Activated T-cell treated with anti-CD3 and anti-CD28 coated beads, Interleukin-2, amount 50 U/mL, for 4 hours (primary cell): ENCODE measurements at regions not wholly inside any gene's neighbourhood (a gene's known extent, or its start where the extent isn't known, plus 50 kb on each side); places are given as distances from the start of the nearest gene placed in this dataset.
"Not testable (repeated sequence)": the region's sequence is repeated elsewhere in the genome, so short reads cannot be mapped to it uniquely, and the experiment has no call there.

ENCODE experiments used
- ATAC-seq, 2 donors: fragments of 200-7000 bp; cut with Tn5 transposase; one replicate each; pipeline ENCODE4 v1.10.0; 2021
- DNase-seq: peaks from one replicate; pipeline ENCODE4 v3.0.0-alpha.2; 2020
- H3K27me3 Mint-ChIP-seq: one replicate; pipeline ENCODE4 v1.8.0; 2021; ENCODE audit warnings: low read depth, mixed read lengths
- H3K36me3 Mint-ChIP-seq: one replicate; pipeline ENCODE4 v1.8.0; 2022; ENCODE audit warnings: mixed read lengths; ENCODE audit not compliant: insufficient read depth
- H3K4me1 Mint-ChIP-seq: one replicate; pipeline ENCODE4 v1.8.0; 2021; ENCODE audit warnings: low read depth, mixed read lengths
- H3K4me3 Mint-ChIP-seq: one replicate; pipeline ENCODE4 v1.8.0; 2021; ENCODE audit warnings: mild to moderate bottlenecking, moderate library complexity, mixed read lengths
- H3K9me3 Mint-ChIP-seq: one replicate; pipeline ENCODE4 v1.8.0; 2021; ENCODE audit warnings: mixed read lengths

DNA sequence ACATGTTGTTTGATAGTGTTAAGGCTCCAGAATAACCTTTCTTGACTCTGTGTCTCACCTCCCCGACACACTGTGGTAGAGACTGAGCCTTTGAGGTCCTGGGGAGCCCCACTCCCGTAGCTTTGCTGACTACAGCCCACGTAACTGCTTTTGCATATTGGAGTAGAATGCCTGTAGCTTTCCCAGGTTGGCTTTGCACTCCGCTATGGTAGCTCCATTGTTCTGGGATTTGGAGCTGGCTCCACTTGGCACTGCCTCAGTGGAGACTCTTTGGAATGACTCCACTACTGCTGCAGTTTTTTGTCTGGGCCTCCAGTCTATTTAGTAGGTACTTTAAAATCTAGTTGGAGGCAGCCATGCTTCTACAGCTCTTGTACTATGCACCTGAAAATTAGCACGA lies 56.2 kb upstream of the ANXA1 start:
- Mint-ChIP-seq H3K9me3 (no peaks in the 10 kb centered on the region), H3K4me3 (no peak overlapping the region), H3K36me3 (no peaks in the 10 kb centered on the region), H3K27me3 (no peaks in the 10 kb centered on the region), H3K4me1 (peaks cover 3% of the 10 kb centered on the region)
- ATAC-seq (no peak), DNase-seq (no peak)

DNA sequence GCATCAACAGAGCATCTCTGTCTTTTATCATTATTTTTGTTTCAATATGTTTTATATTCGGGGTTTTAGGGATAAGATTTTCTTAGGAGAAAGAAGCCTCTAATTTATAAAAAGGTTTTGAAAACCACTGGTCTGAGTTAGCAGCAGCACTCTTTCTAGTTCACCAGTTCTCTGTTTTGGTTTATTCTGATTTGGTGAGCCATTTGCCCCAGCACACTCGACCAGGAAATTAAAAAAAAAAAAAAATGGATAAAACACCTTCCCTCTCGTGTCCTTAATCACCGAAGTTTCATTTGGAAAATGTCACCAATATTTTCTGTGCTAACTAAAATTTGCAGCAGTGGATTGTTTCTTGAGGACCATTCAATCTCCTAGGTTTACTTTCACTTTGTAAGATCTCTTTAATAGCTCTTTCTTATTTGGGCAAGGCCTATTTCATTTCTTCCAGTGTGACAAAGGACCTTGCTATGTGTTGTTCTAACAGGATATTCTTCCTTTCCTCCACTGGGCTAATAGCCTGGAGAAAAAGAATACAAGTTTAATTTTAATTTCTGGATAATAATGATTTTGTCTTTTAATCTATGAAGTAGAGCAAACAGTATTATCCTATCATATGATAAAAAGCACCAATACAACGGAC lies 57.8 kb upstream of the ANXA1 start:
- Mint-ChIP-seq H3K4me3 (no peak overlapping the region), H3K9me3 (no peaks in the 10 kb centered on the region), H3K27me3 (no peaks in the 10 kb centered on the region), H3K36me3 (no peaks in the 10 kb centered on the region), H3K4me1 (peaks cover 3% of the 10 kb centered on the region)
- no peak for ATAC-seq
- DNase-seq, result no peak

DNA sequence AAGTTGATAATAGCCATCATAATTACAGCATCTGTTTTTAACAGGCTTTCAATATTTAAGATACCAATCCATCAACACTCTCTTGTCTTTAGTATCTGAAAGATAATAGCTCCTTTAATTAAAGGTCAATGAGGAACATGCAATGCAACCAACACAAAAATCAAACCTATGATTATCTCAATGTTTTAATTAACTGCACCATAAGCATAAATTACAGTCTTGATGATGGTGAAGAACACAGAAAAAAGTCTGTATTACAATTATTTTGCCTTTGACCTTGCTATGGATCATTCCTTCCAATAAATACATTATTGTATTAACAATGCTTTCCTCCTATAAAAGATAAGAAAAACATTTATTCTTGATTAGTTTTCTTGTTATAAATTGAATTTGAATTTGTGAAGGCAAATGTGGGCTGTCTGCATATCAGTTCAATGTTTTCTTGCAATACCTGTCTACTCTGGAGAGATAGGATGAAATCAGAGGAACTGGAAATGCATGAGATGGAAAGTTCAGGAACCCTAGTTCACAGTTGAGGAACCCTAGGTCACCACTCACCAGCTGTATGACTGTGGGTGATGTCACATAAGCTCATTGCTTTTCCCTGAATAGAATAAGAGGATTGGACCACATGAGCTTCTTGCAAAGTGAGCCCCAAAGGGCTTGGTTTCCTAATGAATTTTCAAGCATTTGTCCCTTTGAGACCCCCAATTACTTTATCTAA lies 58.5 kb upstream of the ANXA1 start:
- no peak for DNase-seq
- Mint-ChIP-seq H3K36me3 (no peaks in the 10 kb centered on the region), H3K9me3 (no peaks in the 10 kb centered on the region), H3K4me3 (no peak overlapping the region), H3K27me3 (no peaks in the 10 kb centered on the region), H3K4me1 (peaks cover 3% of the 10 kb centered on the region)
- no peak for ATAC-seq

- no peak overlapping the region for H3K4me3 Mint-ChIP-seq
- H3K4me1 Mint-ChIP-seq, result peaks cover 3% of the 10 kb centered on the region
- H3K9me3 Mint-ChIP-seq, result no peaks in the 10 kb centered on the region
- no peaks in the 10 kb centered on the region for H3K36me3 Mint-ChIP-seq
- H3K27me3 Mint-ChIP-seq, result no peaks in the 10 kb centered on the region
- ATAC-seq, result no peak
- no peak for DNase-seq
Observed at GRCh38 chr9:73091909-73092308, 59.8 kb upstream of the ANXA1 start.

- Mint-ChIP-seq H3K4me3 (no peak overlapping the region), H3K36me3 (no peaks in the 10 kb centered on the region), H3K9me3 (no peaks in the 10 kb centered on the region), H3K27me3 (no peaks in the 10 kb centered on the region), H3K4me1 (peaks cover 3% of the 10 kb centered on the region)
- ATAC-seq, result no peak
- no peak for DNase-seq
Observed at GRCh38 chr9:73090214-73090613, 61.5 kb upstream of the ANXA1 start.

- H3K9me3 Mint-ChIP-seq, result no peaks in the 10 kb centered on the region
- no peaks in the 10 kb centered on the region for H3K36me3 Mint-ChIP-seq
- DNase-seq (no peak), ATAC-seq (no peak)
- H3K27me3 Mint-ChIP-seq, result no peaks in the 10 kb centered on the region
- H3K4me3 Mint-ChIP-seq, result no peak overlapping the region
- H3K4me1 Mint-ChIP-seq, result peaks cover 3% of the 10 kb centered on the region
Observed at GRCh38 chr9:73089304-73089985, 62.2 kb upstream of the ANXA1 start.

DNA sequence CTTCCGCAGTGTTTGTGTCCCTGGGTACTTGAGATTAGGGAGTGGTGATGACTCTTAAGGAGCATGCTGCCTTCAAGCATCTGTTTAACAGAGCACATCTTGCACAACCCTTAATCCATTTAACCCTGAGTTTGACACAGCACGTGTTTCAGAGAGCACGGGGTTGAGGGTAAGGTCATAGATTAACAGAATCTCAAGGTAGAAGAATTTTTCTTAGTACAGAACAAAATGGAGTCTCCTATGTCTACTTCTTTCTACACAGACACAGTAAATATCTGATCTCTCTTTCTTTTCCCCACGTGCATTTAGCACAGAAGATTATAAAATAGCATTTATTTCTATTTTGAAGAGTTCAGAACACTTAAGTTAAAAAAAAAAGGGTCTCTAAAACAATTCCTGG lies 63.8 kb upstream of the ANXA1 start:
- ATAC-seq, DNase-seq, H3K36me3 Mint-ChIP-seq, H3K27me3 Mint-ChIP-seq, H3K9me3 Mint-ChIP-seq, H3K4me3 Mint-ChIP-seq, H3K4me1 Mint-ChIP-seq: not testable (repeated sequence)

GRCh38 chr9:73083519-73083918 lies 68.1 kb upstream of the ANXA1 start:
- no peaks in the 10 kb centered on the region for H3K9me3 Mint-ChIP-seq
- H3K27me3 Mint-ChIP-seq, result peaks cover 11% of the 10 kb centered on the region
- no peaks in the 10 kb centered on the region for H3K4me1 Mint-ChIP-seq
- H3K4me3 Mint-ChIP-seq, result no peak overlapping the region
- H3K36me3 Mint-ChIP-seq, result no peaks in the 10 kb centered on the region
- DNase-seq, result no peak
- ATAC-seq, result no peak

DNA sequence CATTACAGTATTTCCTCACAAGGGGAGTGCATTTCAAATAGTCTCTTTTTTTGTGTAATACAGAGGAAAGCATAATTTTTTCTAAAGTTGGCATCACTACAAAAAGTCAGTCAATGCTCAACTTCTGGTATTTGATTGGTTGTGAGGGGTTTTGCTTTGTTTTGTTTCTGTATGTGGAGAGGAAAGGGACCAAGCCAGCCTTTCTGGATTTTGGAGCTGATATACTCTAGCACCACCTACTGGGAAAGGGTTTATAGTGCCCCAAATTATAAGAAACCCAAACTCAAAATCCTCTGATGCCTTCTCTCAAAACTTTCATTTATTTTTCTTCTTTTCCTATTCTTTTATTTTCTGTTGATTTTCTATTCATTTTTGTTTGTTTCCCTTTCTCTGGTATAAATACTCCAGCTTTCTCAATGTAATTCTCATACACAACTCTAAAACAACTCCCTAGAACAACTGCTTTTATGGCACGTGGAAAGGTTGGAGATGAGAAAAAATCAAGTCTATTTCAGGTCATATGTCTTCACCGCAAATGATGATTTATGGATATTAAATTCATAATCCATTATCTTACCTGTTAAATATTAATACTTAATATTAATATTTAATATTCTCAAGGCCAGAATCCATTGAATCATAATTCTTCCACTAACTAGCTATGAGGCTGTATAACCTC lies 69.5 kb upstream of the ANXA1 start:
- H3K9me3 Mint-ChIP-seq, result no peaks in the 10 kb centered on the region
- DNase-seq, result no peak
- H3K4me3 Mint-ChIP-seq, result no peak overlapping the region
- H3K27me3 Mint-ChIP-seq, result peaks cover 11% of the 10 kb centered on the region
- no peaks in the 10 kb centered on the region for H3K36me3 Mint-ChIP-seq
- no peak for ATAC-seq
- H3K4me1 Mint-ChIP-seq, result no peaks in the 10 kb centered on the region

GRCh38 chr9:73080110-73080694 lies 71.5 kb upstream of the ANXA1 start:
- H3K36me3 Mint-ChIP-seq, result no peaks in the 10 kb centered on the region
- no peak for ATAC-seq
- DNase-seq, result no peak
- no peaks in the 10 kb centered on the region for H3K9me3 Mint-ChIP-seq
- peaks cover 11% of the 10 kb centered on the region for H3K27me3 Mint-ChIP-seq
- H3K4me1 Mint-ChIP-seq, result no peaks in the 10 kb centered on the region
- no peak overlapping the region for H3K4me3 Mint-ChIP-seq

GRCh38 chr9:73079326-73079725 lies 72.3 kb upstream of the ANXA1 start:
- peaks cover 11% of the 10 kb centered on the region for H3K27me3 Mint-ChIP-seq
- no peak overlapping the region for H3K4me3 Mint-ChIP-seq
- DNase-seq, result no peak
- H3K36me3 Mint-ChIP-seq, result no peaks in the 10 kb centered on the region
- ATAC-seq, result no peak
- no peaks in the 10 kb centered on the region for H3K9me3 Mint-ChIP-seq
- H3K4me1 Mint-ChIP-seq, result no peaks in the 10 kb centered on the region

DNA sequence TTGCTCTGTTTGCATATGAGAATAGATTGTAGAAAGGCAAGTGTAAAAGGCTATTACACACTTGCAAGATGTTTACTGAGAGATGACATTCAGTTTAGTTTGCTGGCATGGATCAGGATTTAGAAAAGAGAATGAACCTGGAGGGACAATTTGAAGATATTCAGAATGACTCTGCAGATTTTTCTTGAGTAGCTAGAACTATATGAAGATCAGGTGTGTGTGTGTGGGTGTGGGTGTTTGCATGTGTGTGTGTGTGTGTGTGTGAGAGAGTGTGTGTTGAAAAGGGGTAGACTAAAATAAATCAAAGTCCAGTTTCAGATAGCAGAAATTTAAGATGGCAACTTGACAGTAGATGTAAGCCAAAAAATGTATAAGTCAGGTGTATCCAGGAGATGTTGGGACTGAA lies 74.0 kb upstream of the ANXA1 start:
- Mint-ChIP-seq H3K27me3 (peaks cover 13% of the 10 kb centered on the region), H3K4me3 (no peak overlapping the region), H3K9me3 (no peaks in the 10 kb centered on the region), H3K4me1 (no peaks in the 10 kb centered on the region), H3K36me3 (no peaks in the 10 kb centered on the region)
- DNase-seq (no peak), ATAC-seq (no peak)

DNA sequence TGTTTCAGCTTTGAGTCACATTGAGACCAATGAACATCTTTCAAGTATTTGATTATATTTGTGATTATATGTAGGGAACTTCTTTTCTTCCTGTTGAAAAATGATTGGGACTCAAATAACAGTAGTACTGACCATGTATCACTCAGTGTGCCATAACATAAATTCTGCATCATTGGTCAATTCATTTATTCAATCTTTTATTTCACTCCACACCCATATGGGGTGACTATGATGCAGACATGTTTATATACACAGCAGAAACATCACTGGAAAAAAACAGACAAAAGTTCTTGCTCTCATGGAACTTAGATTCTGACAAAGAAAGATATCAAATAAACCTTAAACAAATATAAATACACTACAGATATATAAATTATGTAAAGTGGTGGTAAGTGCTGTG lies 74.7 kb upstream of the ANXA1 start:
- ATAC-seq, result no peak
- no peak overlapping the region for H3K4me3 Mint-ChIP-seq

DNA sequence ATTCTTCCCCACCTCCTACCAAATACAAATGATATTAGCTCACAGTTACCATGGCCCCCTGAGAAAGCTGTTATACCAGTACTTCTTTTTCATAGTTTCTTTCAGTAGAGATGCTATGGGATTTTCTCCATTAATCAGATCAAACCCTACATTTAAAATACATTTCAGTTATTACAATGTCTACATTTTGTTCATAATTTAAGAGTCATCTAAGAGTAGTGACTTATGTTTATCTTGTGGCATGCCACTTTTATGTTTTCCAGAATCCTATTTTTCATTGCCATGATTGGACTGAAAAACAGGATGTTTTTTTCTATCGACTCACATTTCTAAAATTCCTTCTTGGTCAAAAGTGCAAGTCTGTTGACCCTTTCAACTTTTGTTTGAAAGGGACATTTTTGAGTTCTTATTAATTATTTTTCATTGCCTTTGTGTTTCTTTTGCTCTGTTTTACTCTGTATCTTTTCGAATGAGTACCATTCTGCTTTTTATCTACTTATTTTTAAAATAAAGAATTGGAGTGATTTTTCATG lies 77.4 kb upstream of the ANXA1 start:
- no peak for ATAC-seq
- Mint-ChIP-seq H3K4me1 (no peaks in the 10 kb centered on the region), H3K9me3 (no peaks in the 10 kb centered on the region), H3K27me3 (peaks cover 12% of the 10 kb centered on the region), H3K4me3 (no peak overlapping the region), H3K36me3 (no peaks in the 10 kb centered on the region)
- no peak for DNase-seq

More for the DNA sequence above, 74.7 kb upstream of the ANXA1 start:
- H3K4me1 Mint-ChIP-seq, result no peaks in the 10 kb centered on the region
- H3K36me3 Mint-ChIP-seq, result no peaks in the 10 kb centered on the region
- peaks cover 13% of the 10 kb centered on the region for H3K27me3 Mint-ChIP-seq
- DNase-seq, result no peak
- no peaks in the 10 kb centered on the region for H3K9me3 Mint-ChIP-seq
